NOMO-1 treated with dmso at 0.1 percent for 144 hours (cell line): ENCODE measurements at regions not wholly inside any gene's neighbourhood (a gene's known extent, or its start where the extent isn't known, plus 50 kb on each side); places are given as distances from the start of the nearest gene placed in this dataset.
"Not testable (repeated sequence)": the region's sequence is repeated elsewhere in the genome, so short reads cannot be mapped to it uniquely, and the experiment has no call there.

ENCODE experiments used
- DNase-seq: peaks from one replicate; lab custom pipeline; 2025; ENCODE audit not compliant: unreplicated experiment; lab: John Stamatoyannopoulos, UW

DNA sequence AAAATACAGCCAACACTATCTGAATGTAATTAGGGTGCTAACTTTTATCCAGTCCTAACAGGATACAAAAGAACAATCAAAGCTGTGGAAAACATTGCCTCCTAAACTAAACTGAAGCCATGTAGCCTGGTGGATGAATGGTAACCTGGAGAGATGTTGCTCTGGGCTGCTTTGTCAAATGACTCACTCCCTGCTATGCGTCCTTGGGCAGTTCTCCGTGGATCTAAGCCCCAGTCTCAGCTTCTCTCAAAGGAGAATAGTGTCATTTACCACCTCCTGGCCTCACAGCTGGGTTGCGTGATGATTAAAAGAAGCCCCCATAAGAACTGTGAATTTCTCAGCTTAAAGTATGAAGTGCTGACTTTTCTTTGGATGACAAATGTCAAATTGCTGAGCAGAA, 203.7 kb downstream of the ICOS start:
- no peak for DNase-seq

DNA sequence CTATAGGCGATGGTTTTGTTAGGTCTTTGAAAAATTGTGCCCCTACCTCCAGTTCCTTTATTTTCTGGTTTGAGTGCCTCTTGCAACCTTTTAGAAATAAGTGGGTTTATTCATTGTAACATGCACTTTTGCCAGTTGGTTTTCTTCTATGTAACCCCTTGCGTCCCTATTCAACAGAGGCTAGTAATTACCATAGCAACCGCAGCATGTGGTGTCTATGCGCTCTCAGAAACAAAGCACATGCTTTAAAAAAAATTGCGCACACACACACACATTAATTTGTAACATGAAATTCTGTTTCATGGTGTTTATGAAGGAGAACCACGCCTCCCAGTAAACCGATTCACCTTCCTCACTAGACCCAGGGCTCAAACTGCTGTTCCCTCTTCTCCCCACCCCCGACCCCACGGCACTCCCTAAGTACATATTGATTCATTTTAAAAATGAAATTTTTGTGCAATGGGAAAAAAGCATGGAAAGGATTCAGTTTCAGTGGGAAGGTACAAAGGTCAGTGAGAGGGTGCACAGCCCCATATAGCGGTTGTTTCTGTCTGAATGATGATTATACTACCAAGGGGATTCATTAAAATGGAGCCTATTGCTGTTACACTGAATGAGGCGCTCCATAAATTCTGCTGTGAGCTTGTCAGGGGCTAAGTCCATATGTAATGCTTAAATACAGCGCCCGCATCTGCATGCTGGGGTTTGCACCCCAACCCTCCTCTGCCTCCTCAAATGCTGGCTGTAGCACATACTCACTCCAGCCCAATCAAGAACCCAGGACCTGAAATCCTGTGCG, 206.9 kb downstream of the ICOS start:
- DNase-seq, result no peak

DNA sequence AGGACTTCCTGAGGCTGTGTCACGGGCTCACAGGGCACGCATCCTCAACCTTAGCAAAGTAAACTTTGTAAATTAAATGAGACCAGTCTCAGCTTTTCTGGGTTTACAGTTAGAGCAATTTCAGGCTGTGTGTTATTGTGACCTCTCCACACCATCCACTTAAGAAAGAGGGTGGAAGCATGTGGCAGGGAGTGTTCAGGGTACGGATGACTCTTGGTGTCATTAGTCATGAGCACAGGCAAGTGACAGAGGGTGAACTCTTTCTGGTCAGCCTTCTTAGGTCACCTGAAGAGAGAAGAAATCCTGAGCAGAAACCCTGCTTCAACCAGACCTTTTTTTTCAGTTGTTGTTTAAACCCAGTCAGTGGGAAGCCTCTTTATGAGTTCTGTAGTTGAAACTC, 207.9 kb downstream of the ICOS start:
- DNase-seq, result no peak

DNA sequence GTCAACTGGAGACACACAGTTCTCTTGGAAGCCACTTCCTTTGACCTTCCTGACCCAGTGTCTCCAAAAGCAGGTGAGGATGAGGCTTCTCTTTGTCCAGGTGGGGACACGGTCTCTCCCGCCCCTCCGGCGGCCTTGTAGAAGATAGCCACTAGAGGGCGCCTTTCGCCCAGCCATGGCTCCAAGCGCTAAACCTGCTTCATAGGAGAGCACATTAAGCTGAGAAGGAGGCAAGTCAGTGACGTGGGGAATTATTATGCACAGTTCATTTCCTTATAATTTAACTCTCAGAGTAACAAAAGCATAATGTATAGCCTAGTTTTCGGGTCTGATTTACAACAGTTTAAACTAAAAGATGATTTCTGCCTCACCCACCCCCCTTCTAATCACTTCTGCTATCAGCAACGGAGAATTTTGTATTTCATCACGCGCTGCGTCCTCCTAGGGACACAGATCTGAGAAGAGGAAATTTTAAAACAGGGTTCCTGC, 208.7 kb downstream of the ICOS start:
- DNase-seq, result peak; percentile 46

GRCh38 chr2:204145791-204146190, 209.2 kb downstream of the ICOS start:
- no peak for DNase-seq

GRCh38 chr2:204147040-204147439, 210.5 kb downstream of the ICOS start:
- DNase-seq, result not testable (repeated sequence)

DNA sequence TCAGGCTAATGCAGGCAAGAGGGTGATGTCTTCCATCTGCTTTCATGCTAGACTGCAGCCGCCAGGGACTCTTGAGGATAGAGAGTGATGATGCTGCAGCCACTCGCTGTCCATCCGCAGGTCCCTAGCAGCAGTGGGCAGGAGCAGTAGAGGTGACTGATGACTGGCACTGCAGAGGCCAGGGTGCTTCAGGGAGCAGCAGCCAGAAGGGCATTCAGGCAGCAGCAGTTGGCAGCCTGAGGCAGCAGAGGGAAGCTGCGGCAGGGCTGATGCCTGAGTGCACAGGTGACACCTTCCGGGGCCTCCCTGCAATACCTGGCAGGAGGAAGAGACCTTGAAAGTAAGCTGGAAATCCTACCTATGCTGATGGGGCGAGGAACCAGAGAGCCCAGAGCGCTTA, 214.2 kb downstream of the ICOS start:
- no peak for DNase-seq

DNA sequence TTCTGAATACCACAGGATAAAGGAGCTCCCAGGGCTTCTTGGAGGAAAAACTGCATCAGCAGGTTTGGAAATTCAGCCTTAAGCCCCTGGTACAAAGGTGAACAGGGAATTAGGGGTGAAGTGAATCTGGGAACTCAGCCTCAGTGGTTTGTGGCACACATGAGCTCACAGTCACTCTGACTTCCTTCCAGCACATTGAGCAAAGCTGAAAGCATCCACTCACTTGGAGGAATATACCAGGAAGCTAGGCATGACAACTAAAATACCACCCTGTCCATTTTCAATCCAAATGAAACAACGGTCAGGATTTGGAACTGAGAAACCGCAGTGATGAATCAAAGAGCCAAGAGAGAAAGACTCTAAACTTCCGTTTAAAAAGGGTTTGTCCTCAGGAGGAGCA, 216.1 kb downstream of the ICOS start:
- DNase-seq, result no peak

DNA sequence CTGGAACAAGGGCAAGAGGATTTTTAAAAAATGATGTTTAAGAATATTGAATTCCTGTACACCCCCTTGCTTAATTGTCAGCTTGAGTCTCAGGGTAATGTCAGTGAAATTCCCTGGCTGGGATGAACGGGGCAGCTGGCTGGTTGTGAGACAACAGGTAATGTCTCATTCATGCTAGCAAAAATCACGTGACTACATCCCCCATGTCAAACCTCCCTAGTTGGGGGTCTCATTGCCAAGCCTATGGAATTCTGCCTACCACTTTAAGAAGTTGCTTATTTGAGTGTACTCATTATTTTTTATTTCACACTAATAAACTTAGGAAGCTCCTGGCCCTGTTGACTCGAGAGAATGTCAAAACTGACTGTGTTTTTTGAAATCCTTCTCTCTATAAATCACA, 218.3 kb downstream of the ICOS start:
- DNase-seq, result no peak

DNA sequence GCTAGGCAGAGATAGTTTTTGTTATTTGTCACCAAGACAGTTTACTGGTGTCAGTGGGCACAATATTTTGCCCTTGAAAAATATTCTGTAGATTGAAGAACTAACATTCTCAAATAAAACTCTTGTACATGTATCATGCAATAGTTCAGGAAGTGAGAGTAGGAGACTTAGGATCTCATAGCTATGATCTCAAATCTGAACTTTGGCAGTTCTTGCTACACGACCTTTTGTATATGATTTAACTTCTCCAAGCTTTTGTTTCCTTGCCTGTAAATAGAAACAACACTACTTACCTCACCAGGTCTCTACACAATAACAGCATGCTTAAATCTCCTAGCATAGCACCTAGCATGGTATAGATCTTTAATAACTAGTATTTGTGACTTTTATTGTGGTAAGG, 219.9 kb downstream of the ICOS start:
- no peak for DNase-seq

GRCh38 chr2:204157684-204158083, 221.1 kb downstream of the ICOS start:
- no peak for DNase-seq

- no peak for DNase-seq
Observed at GRCh38 chr2:204159526-204159925, 223.0 kb downstream of the ICOS start.

GRCh38 chr2:204160989-204161388, 224.4 kb downstream of the ICOS start:
- DNase-seq, result no peak

- DNase-seq, result no peak
Observed at GRCh38 chr2:204161886-204162285, 225.3 kb downstream of the ICOS start.

- no peak for DNase-seq
Observed at GRCh38 chr2:204166961-204167360, 230.4 kb downstream of the ICOS start.

GRCh38 chr2:204167670-204168069, 231.1 kb downstream of the ICOS start:
- not testable (repeated sequence) for DNase-seq

- DNase-seq, result no peak
Observed at GRCh38 chr2:204170411-204170810, 233.8 kb downstream of the ICOS start.

GRCh38 chr2:204171432-204172144, 235.0 kb downstream of the ICOS start:
- DNase-seq, result no peak

DNA sequence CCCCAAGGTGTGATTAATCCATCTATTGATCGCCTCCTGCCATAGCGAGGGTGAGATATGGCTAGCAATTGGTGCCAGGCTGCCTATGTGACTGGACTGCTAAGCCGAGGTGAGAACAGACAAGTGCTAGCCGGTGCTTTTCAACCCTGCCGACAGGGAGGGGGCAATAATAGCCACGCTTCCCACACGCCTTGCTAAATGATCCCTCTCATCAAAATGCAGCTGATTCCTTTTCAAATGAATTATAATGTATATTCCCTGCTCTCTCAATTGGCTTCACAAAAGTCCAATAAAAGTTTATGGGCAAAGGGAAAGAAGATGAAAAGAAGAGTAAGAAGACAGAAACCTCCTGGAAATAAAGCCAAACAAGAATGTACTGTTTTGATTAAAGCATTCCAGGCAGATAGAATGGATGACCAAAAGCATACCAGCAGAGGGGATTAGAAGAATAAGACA, 235.6 kb downstream of the ICOS start:
- no peak for DNase-seq

GRCh38 chr2:204174034-204174433, 237.5 kb downstream of the ICOS start:
- DNase-seq, result no peak

DNA sequence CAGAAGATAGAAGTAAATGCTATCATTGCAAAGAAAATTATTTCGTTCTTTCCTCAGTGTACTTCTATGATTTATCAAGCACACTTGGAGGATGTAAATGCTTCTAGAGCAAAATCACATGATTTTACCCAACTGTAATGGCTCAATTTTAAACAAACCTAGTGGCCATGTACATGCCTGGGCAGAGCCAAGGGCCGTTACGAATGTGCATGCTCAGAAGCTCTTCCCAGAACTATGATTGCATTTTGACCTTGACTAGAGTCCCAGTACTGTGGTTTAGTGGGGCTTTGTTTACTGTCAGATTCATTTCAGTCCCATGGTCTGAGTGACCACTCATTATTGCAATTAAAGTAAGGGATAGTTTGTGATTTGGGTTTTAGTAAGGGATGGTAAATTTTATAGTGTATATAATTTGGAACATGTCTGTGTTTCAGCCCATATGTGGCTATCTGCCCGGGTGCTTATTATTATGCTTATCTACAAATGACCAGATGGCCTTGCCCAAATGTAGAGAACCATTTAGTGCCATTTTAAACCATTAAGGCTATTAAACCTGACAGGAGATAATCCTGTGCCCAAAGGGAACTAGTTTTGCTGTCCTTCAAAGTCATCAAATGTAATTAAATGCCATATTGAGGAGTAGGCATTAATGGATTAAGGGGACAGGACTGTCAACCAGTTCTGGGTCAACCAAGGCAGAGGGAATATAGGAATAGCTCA, 239.1 kb downstream of the ICOS start:
- no peak for DNase-seq

DNA sequence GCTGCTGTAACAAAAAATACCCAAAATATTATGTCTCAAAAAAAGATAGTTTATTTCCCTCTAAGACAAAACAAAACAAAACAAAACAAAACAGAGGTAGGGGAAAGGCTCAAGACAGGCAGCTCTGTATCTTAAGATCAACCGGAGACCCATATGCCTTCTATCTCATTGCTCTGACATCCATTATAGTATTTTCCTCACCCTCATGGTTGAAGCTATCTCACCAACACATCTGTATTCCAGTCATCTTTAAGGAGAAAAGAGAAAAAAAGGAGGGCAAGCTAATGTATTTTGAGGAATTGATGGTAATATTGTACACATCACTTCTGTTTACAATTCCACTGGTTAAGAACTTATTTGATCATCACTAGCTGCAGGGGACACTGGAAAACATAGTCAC, 239.7 kb downstream of the ICOS start:
- DNase-seq, result no peak
